ENCODE measurements at regions not wholly inside any gene's neighbourhood (a gene's known extent, or its start where the extent isn't known, plus 50 kb on each side); places are given as distances from the start of the nearest gene placed in this dataset.
A peak's percentile ranks its signal among the peaks of the same experiment; 100 is the strongest.

DNA sequence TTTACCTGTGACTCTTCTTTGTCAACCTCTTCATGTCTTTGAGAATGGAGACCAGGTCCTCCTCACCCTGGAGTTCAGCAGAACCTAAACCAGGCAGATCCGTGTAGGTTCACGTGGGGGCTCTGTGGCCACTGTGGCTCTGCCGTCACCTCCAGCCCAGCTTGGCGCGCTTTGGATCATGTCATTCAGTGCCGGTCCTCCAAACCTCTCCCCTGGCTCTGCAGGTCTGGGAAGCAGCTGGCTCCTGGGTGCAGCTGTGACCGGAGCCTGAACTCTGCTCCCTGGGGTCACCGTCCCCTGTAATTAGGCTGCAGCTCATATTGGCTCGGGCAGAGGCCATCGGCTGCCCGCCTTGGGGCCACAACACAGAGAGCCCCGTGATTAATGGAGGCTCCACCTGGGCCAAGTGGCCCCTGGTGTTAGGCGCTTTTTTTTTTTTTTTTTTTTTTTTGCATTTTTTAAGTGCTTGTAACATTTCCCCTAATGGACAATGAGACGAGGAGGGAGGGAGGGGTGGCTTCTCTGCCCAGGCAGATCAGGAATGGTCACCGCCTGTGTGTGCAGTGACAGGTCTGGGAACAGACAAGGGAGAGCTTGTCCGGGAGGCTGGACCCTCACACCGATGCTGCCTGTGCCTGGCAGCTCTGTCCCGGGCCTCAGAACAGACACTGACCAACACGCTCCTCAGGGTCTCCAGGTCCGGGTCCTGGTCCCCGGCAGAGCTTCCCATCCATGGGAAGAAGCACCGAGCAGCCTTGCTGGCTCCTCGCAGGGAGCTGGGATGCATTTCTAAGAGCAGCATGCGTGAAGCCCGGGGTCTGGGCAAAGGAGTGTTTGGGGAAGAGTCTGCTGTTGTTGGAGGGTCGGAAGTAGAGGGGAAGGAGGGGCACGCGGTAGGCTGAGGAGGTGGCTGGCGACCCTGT, 247.9 kb downstream of the SEC14L1 start:
- Histone ChIP-seq H3K4me1 (ENCODE audit: insufficient read depth, low read length) (peaks cover 98% of the 10 kb centered on the region), H3K27me3 (ENCODE audit: control insufficient read depth in 1 of 2, insufficient read depth in 2 of 2, low read length in 2 of 2) (no peaks in the 10 kb centered on the region), H3K27ac (ENCODE audit: low read depth in 1 of 2, low read length in 2 of 2) (peak overlapping the region; percentile 64 to 76), H3K9me3 (ENCODE audit: control insufficient read depth in 1 of 2, insufficient read depth in 1 of 2, low read length in 2 of 2) (peaks cover 0 to 6% of the 10 kb centered on the region in 2 experiments), H3K36me3 (ENCODE audit: insufficient read depth, low read length) (peaks cover 6% of the 10 kb centered on the region), H3K4me3 (ENCODE audit: low read length) (peak overlapping the region; percentile 56)
- intact Hi-C loops (cut with DNase I, micrococcal nuclease) = no loop called here
- ATAC-seq (ENCODE audit: poor library complexity) = no peak
- Mint-ChIP-seq H3K9me3 (no peaks in the 10 kb centered on the region), H3K4me1 (ENCODE audit: low read depth) (peaks cover 89% of the 10 kb centered on the region), H3K4me3 (peak overlapping the region; percentile 87), H3K27ac (peak overlapping the region; percentile 90), H3K27me3 (no peaks in the 10 kb centered on the region), H3K36me3 (ENCODE audit: low read depth) (peaks cover 23% of the 10 kb centered on the region)
- TF ChIP-seq, protein P1, sequence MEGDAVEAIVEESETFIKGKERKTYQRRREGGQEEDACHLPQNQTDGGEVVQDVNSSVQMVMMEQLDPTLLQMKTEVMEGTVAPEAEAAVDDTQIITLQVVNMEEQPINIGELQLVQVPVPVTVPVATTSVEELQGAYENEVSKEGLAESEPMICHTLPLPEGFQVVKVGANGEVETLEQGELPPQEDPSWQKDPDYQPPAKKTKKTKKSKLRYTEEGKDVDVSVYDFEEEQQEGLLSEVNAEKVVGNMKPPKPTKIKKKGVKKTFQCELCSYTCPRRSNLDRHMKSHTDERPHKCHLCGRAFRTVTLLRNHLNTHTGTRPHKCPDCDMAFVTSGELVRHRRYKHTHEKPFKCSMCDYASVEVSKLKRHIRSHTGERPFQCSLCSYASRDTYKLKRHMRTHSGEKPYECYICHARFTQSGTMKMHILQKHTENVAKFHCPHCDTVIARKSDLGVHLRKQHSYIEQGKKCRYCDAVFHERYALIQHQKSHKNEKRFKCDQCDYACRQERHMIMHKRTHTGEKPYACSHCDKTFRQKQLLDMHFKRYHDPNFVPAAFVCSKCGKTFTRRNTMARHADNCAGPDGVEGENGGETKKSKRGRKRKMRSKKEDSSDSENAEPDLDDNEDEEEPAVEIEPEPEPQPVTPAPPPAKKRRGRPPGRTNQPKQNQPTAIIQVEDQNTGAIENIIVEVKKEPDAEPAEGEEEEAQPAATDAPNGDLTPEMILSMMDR (IDR thresholded peaks at IDR 0.05) = no peak
- ChIA-PET POLR2A (interaction anchor here (0.7 to 6.3 kb wide), 14 partner anchors 11 to 570 kb away, joined by 3 to 85 read pairs (median 14); partner anchors contain the start of gene TNRC6C), CTCF (interaction anchor here (0.7 to 2.6 kb wide), 6 partner anchors 12 to 843 kb away, joined by 3 to 26 read pairs (median 10); no protein-coding TSS in a partner anchor)
- no peak for DNase-seq

DNA sequence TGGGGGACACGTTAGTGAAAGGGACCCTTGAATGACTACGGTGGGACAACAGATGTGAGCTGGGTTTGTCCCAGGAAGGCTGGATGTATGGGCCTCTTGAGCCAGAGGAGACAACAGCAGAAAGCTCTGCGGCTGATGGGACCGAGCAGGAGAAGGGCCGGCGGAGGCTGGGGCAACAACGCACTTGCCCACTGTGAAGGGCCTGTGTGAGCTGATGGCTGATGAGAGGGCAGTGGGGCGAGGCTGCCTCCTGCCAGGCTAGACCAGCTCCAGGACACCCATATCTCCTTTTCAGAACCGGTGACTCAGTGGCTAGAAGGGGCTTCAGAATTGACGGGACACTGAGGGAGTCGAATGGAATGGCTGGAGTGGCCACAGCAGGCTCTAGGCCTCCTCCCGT, 250.1 kb downstream of the SEC14L1 start:
- DNase-seq (no peak), ATAC-seq (ENCODE audit: poor library complexity) (no peak)
- Histone ChIP-seq H3K4me3 (ENCODE audit: low read length) (no peak overlapping the region), H3K27ac (ENCODE audit: low read depth in 1 of 2, low read length in 2 of 2) (peak overlapping the region in 1 of 2 donors; percentile 23), H3K4me1 (ENCODE audit: insufficient read depth, low read length) (peaks cover 91% of the 10 kb centered on the region), H3K27me3 (ENCODE audit: control insufficient read depth in 1 of 2, insufficient read depth in 2 of 2, low read length in 2 of 2) (no peaks in the 10 kb centered on the region), H3K36me3 (ENCODE audit: insufficient read depth, low read length) (peaks cover 8% of the 10 kb centered on the region), H3K9me3 (ENCODE audit: control insufficient read depth in 1 of 2, insufficient read depth in 1 of 2, low read length in 2 of 2) (peaks cover 0 to 6% of the 10 kb centered on the region in 2 experiments)
- no peaks in the 10 kb centered on the region for H3K9me3 Mint-ChIP-seq
- peaks cover 13% of the 10 kb centered on the region for H3K36me3 Mint-ChIP-seq (ENCODE audit: low read depth)
- intact Hi-C loops (cut with DNase I, micrococcal nuclease) = loop anchor here in 1 of 2 experiments (2.0 to 5.0 kb wide), 3 partner anchors 14 to 49 kb away; no protein-coding TSS in a partner anchor
- ChIA-PET CTCF (interaction anchor here (1.1 to 2.3 kb wide), 3 partner anchors 9 to 60 kb away, joined by 5 to 21 read pairs (median 5); no protein-coding TSS in a partner anchor), POLR2A (interaction anchor here (0.9 to 6.3 kb wide), 13 partner anchors 9 to 72 kb away, joined by 3 to 85 read pairs (median 15); no protein-coding TSS in a partner anchor)
- H3K4me1 Mint-ChIP-seq (ENCODE audit: low read depth) = peaks cover 88% of the 10 kb centered on the region
- TF ChIP-seq, protein P1 (IDR thresholded peaks at IDR 0.05) = no peak
- peak overlapping the region; percentile 65 for H3K4me3 Mint-ChIP-seq
- H3K27ac Mint-ChIP-seq = peak overlapping the region; percentile 90
- H3K27me3 Mint-ChIP-seq = no peaks in the 10 kb centered on the region

DNA sequence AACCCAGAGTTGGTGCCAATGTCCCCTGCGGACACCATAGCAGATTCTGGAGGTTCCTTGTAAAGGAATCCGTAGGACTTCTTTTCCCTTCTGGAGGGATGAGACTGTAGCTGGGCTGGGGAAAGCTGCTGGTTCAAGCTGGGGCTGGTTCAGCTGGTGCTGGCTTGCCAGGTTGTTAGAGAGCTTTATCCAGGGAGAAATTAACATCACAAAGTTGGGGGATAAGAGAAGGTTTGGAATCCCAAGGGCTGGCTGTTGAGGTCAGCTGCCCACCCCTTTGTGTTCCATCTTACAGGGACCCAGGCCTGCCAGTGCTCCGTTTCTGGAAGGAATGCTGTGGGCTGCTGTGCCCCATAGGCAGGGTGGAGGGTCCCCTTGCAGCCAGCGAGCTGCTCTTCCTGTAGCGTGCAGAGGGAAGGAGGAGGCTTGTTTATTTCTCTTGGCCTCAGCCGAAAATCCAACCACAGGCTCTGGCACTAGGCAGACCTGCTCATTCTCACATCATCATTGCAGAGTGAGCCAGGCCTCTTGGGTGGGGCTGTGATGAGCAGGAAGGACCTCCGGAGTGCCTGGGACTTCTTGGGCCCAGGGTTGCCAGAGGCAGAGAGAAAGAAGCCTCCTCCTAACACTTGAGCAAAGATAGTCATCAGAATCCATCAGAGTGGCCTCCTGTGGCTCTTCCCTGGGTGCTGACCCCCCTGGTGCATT, 251.1 kb downstream of the SEC14L1 start:
- CTCF ChIA-PET = interaction anchor here (1.6 to 2.3 kb wide), 2 partner anchors 9 to 61 kb away, joined by 5 to 21 read pairs; no protein-coding TSS in a partner anchor
- Histone ChIP-seq H3K4me3 (ENCODE audit: low read length) (peak overlapping the region; percentile 19), H3K36me3 (ENCODE audit: insufficient read depth, low read length) (peaks cover 12% of the 10 kb centered on the region), H3K27me3 (ENCODE audit: control insufficient read depth in 1 of 2, insufficient read depth in 2 of 2, low read length in 2 of 2) (no peaks in the 10 kb centered on the region), H3K27ac (ENCODE audit: low read depth in 1 of 2, low read length in 2 of 2) (peak overlapping the region; percentile 31), H3K4me1 (ENCODE audit: insufficient read depth, low read length) (peaks cover 91% of the 10 kb centered on the region), H3K9me3 (ENCODE audit: control insufficient read depth in 1 of 2, insufficient read depth in 1 of 2, low read length in 2 of 2) (peaks cover 0 to 6% of the 10 kb centered on the region in 2 experiments)
- Mint-ChIP-seq H3K27ac (peak overlapping the region; percentile 90), H3K4me3 (peak overlapping the region; percentile 65), H3K9me3 (no peaks in the 10 kb centered on the region), H3K36me3 (ENCODE audit: low read depth) (peaks cover 13% of the 10 kb centered on the region), H3K27me3 (no peaks in the 10 kb centered on the region), H3K4me1 (ENCODE audit: low read depth) (peaks cover 88% of the 10 kb centered on the region)
- peak in 10 of 14 experiments; percentile 33 to 76 (median 53) for DNase-seq
- peak; percentile 41 for ATAC-seq (ENCODE audit: poor library complexity)
- TF ChIP-seq, protein P1 (IDR thresholded peaks at IDR 0.05) = no peak
- POLR2A ChIA-PET = interaction anchor here (0.7 to 6.3 kb wide), 20 partner anchors 8 to 738 kb away, joined by 3 to 85 read pairs (median 10); partner anchors contain the start of gene TNRC6C
- intact Hi-C loops (cut with DNase I, micrococcal nuclease) = loop anchor here in 1 of 2 experiments (2.0 to 5.0 kb wide), 3 partner anchors 13 to 50 kb away; no protein-coding TSS in a partner anchor
